Kidney (tissue), 13 donors: ENCODE measurements at regions not wholly inside any gene's neighbourhood (a gene's known extent, or its start where the extent isn't known, plus 50 kb on each side); places are given as distances from the start of the nearest gene placed in this dataset.

Experiments used
- DNase-seq, 5 donors: peaks; one replicate each; pipeline ENCODE4 v3.0.0-alpha.2; 2013 to 2020
- FAIRE-seq: peaks from 2 replicates; lab custom pipeline; 2012; peaks lifted over from hg19 to GRCh38; lab: Jason Lieb, UNC
- H3K27ac ChIP-seq, 2 donors: one replicate each; pipeline ENCODE4 v1.7.0; 2013; ENCODE audit warnings: low read depth in 2 of 2, low read length in 2 of 2, inconsistent platforms in 1 of 2
- H3K27me3 ChIP-seq: one replicate; pipeline ENCODE4 v1.7.1; 2013; ENCODE audit warnings: low read length, inconsistent platforms; ENCODE audit not compliant: control insufficient read depth, insufficient read depth
- H3K36me3 ChIP-seq, 3 donors: one replicate each; pipeline versions ENCODE4 v1.7.0 to v1.7.1; 2013; ENCODE audit warnings: low read length in 3 of 3, control low read depth in 1 of 3, inconsistent platforms in 1 of 3; ENCODE audit not compliant: insufficient read depth in 3 of 3, control insufficient read depth in 2 of 3
- H3K4me1 ChIP-seq, 3 donors: one replicate each; pipeline versions ENCODE4 v1.7.0 to v1.7.1; 2013; ENCODE audit warnings: low read length in 3 of 3, inconsistent platforms in 1 of 3, low read depth in 1 of 3; ENCODE audit not compliant: control insufficient read depth in 2 of 3, insufficient read depth in 2 of 3
- H3K4me3 ChIP-seq, 3 donors: one replicate each; pipeline versions ENCODE4 v1.7.0 to v1.8.1; 2013; ENCODE audit warnings: low read length in 3 of 3, control low read depth in 1 of 3, inconsistent platforms in 1 of 3
- H3K9ac ChIP-seq, 3 donors: one replicate each; pipeline versions ENCODE4 v1.7.0 to v1.7.1; 2013; ENCODE audit warnings: low read length in 3 of 3, control low read depth in 1 of 3, inconsistent platforms in 1 of 3
- H3K9me3 ChIP-seq, 3 donors: one replicate each; pipeline versions ENCODE4 v1.7.0 to v1.7.1; 2013; ENCODE audit warnings: low read length in 3 of 3, control low read depth in 1 of 3, inconsistent platforms in 1 of 3; ENCODE audit not compliant: control insufficient read depth in 2 of 3, insufficient read depth in 1 of 3
- intact Hi-C: fragments of 100-400 bp; cut with DNase I; formaldehyde crosslinking; loops from one replicate; pipeline ENCODE4 v1.11.1; 2022
- TF ChIP-seq, protein P1 (sequence below): IDR thresholded peaks from 3 replicates; pipeline ENCODE4 v1.5.1; 2012; ENCODE audit warnings: mild to moderate bottlenecking, moderate library complexity, borderline replicate concordance; ENCODE audit not compliant: insufficient read depth; ENCODE audit errors: extremely low read depth
- donor health status: control.
- donor health status: control.
- donor health status: control.
- donor health status: control.
- donor health status: control.
- donor health status: DM: yes; HTN: yes; CAD: no.
- donor health status: Normal renal cell carcinoma (clear cell type).

DNA sequence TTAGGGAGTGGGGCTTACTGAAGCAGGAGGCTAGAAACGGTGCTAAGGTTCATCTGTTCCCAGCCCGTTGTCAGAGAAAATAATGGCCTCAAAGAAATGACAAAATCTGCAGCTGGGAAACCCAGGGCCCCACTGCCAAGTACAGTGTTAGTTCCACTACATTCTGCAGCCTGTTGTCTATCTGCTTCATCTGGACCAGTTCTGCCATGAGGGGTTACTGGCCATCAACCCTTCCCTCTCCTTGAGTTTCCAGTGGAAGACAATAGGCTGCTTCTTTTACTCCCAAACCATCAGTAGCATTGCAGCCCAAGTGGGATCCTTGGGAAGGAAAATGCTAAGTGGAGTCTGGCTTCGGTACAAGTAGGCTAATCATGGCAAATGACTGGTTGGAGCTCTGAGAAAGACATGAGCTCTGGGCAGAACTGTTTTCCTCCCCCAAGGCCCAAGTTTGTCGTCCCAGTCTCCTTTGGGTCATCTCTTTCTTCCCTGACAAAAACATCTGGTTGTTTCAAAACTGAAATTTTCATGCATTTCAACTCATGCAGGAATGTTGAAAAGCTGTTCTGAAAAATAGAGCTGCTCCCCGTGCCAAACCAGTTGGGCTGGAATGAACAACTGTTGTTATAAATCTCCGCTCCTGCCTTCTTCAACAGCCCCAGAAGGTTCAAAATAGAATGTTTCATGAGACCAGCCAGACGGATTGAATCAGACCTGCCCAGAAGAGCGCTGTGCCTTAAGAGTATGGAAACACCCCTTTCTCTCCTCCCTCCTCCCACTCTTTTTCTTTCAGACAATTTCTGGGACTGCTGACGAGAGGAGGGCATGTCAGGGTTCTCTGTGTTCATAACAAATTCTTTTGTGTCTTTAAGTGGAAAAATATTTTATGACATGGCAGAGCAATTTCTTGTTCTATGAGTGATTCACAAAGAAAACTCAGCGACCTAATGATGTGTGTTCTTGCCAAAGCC, 116.6 kb downstream of the RAB18 start:
- TF ChIP-seq, protein P1, sequence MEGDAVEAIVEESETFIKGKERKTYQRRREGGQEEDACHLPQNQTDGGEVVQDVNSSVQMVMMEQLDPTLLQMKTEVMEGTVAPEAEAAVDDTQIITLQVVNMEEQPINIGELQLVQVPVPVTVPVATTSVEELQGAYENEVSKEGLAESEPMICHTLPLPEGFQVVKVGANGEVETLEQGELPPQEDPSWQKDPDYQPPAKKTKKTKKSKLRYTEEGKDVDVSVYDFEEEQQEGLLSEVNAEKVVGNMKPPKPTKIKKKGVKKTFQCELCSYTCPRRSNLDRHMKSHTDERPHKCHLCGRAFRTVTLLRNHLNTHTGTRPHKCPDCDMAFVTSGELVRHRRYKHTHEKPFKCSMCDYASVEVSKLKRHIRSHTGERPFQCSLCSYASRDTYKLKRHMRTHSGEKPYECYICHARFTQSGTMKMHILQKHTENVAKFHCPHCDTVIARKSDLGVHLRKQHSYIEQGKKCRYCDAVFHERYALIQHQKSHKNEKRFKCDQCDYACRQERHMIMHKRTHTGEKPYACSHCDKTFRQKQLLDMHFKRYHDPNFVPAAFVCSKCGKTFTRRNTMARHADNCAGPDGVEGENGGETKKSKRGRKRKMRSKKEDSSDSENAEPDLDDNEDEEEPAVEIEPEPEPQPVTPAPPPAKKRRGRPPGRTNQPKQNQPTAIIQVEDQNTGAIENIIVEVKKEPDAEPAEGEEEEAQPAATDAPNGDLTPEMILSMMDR = no peak
- Histone ChIP-seq H3K9ac (no peak overlapping the region), H3K9me3 (no peaks in the 10 kb centered on the region), H3K36me3 (no peaks in the 10 kb centered on the region), H3K27ac (no peak overlapping the region), H3K4me1 (peaks cover 0 to 2% (median 0%) of the 10 kb centered on the region in 3 donors), H3K27me3 (no peaks in the 10 kb centered on the region), H3K4me3 (no peak overlapping the region)
- intact Hi-C loops = no loop called here
- FAIRE-seq (no peak), DNase-seq (peak in 3 of 5 donors; percentile 38 to 82 (median 66))

DNA sequence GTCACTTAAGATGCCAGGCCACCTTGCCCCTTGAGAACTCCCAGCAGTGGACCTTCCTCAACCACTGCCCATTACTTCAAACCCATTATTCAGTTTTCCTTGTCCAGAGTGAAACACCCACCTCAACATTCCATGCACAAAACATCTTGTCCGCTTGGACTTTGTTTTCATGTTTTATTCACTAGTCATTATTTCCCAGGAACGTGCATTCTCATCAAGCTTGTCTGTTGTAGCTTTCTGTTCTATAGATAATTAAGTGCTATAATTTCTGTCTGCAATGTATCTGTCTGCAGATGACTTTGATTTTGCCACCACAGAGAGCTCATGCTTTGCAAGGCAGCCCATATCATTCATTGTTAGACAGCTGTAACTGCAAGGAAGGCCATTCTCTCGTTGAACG, 117.4 kb downstream of the RAB18 start:
- TF ChIP-seq, protein P1 = no peak
- FAIRE-seq = no peak

GRCh38 chr10:27622596-27622995, 118.5 kb downstream of the RAB18 start:
- Histone ChIP-seq H3K4me3 (no peak overlapping the region), H3K9ac (no peak overlapping the region), H3K4me1 (peaks cover 0 to 2% (median 0%) of the 10 kb centered on the region in 3 donors), H3K36me3 (no peaks in the 10 kb centered on the region), H3K27me3 (no peaks in the 10 kb centered on the region), H3K27ac (no peak overlapping the region), H3K9me3 (no peaks in the 10 kb centered on the region)
- TF ChIP-seq, protein P1 = no peak
- DNase-seq = no peak
- intact Hi-C loops = no loop called here
- no peak for FAIRE-seq

More for the DNA sequence above, 117.4 kb downstream of the RAB18 start:
- Histone ChIP-seq H3K36me3 (no peaks in the 10 kb centered on the region), H3K9me3 (no peaks in the 10 kb centered on the region), H3K4me3 (no peak overlapping the region), H3K27me3 (no peaks in the 10 kb centered on the region), H3K9ac (no peak overlapping the region), H3K27ac (no peak overlapping the region), H3K4me1 (peaks cover 0 to 2% (median 0%) of the 10 kb centered on the region in 3 donors)
- DNase-seq = no peak
- intact Hi-C loops = no loop called here
